CD14-positive monocyte (primary cell): ENCODE measurements at regions not wholly inside any gene's neighbourhood (a gene's known extent, or its start where the extent isn't known, plus 50 kb on each side); places are given as distances from the start of the nearest gene placed in this dataset.

ENCODE experiments used
- DNase-seq, 3 donors: peaks; one replicate each; pipeline ENCODE4 v3.0.0-alpha.2; 2011 to 2022
- H2AFZ ChIP-seq: 2 replicates; pipeline ENCODE4 v1.6.0; 2012; ENCODE audit warnings: mild to moderate bottlenecking, low read depth, low read length, inconsistent platforms; ENCODE audit not compliant: insufficient read depth, poor library complexity, severe bottlenecking
- H3K27ac ChIP-seq, 2 donors: 1 replicate in 1 of 2; 2 replicates in 1 of 2; pipeline ENCODE4 v1.5.1; 2012 to 2013; ENCODE audit warnings: low read length in 2 of 2, control low read depth in 1 of 2, inconsistent platforms in 1 of 2, low read depth in 1 of 2, mild to moderate bottlenecking in 1 of 2
- H3K27me3 ChIP-seq, 2 donors: one replicate each; pipeline versions ENCODE4 v1.6.0 to v1.6.1; 2011 to 2013; ENCODE audit warnings: low read length in 2 of 2; ENCODE audit not compliant: control insufficient read depth in 2 of 2, insufficient read depth in 2 of 2
- H3K36me3 ChIP-seq, 2 donors: replicated peaks in 1 of 2; 1 replicate in 1 of 2; 2 replicates in 1 of 2; pipeline versions ENCODE4 v1.5.1 to v1.6.1; 2012 to 2013; ENCODE audit warnings: low read length in 2 of 2, control low read depth in 1 of 2, inconsistent platforms in 1 of 2, mild to moderate bottlenecking in 1 of 2; ENCODE audit not compliant: insufficient read depth in 2 of 2, control insufficient read depth in 1 of 2
- H3K4me1 ChIP-seq, 2 donors: 1 replicate in 1 of 2; 2 replicates in 1 of 2; pipeline versions ENCODE4 v1.5.1 to v1.6.1; 2012 to 2013; ENCODE audit warnings: low read length in 2 of 2, control low read depth in 1 of 2, inconsistent platforms in 1 of 2, mild to moderate bottlenecking in 1 of 2, moderate library complexity in 1 of 2; ENCODE audit not compliant: insufficient read depth in 2 of 2, control insufficient read depth in 1 of 2
- H3K4me2 ChIP-seq: replicated peaks from 2 replicates; pipeline ENCODE3; 2012; ENCODE audit warnings: low read length, moderate library complexity, mild to moderate bottlenecking; ENCODE audit not compliant: poor library complexity, severe bottlenecking; ENCODE audit errors: extremely low read depth
- H3K4me3 ChIP-seq, 3 experiments: fragments of 200-600 bp in 1 of 3; sonication (generic) in 1 of 3; replicated peaks in 1 of 3; 1 replicate in 2 of 3; 2 replicates in 1 of 3; pipeline ENCODE4 v1.5.1; 2011 to 2013; ENCODE audit warnings: low read length in 3 of 3, mild to moderate bottlenecking in 3 of 3, control low read depth in 2 of 3, low read depth in 2 of 3, inconsistent platforms in 1 of 3, moderate library complexity in 1 of 3
- H3K79me2 ChIP-seq: 2 replicates; pipeline ENCODE4 v1.6.0; 2012; ENCODE audit warnings: mild to moderate bottlenecking, control low read depth, inconsistent platforms, low read length, moderate library complexity; ENCODE audit not compliant: insufficient read depth
- H3K9ac ChIP-seq: 2 replicates; pipeline ENCODE4 v1.6.0; 2017; ENCODE audit warnings: low read length, mild to moderate bottlenecking; ENCODE audit not compliant: insufficient read depth, poor library complexity, severe bottlenecking
- H3K9me3 ChIP-seq, 2 donors: replicated peaks in 1 of 2; 1 replicate in 1 of 2; 2 replicates in 1 of 2; pipeline versions ENCODE4 v1.5.1 to v1.6.1; 2012 to 2013; ENCODE audit warnings: low read length in 2 of 2, control low read depth in 1 of 2; ENCODE audit not compliant: control insufficient read depth in 1 of 2, insufficient read depth in 1 of 2
- H4K20me1 ChIP-seq: 2 replicates; pipeline ENCODE4 v1.6.0; 2012; ENCODE audit warnings: mild to moderate bottlenecking, low read length, control low read depth, moderate library complexity; ENCODE audit not compliant: insufficient read depth
- H3K27ac Mint-ChIP-seq, 7 donors: one replicate each; pipeline ENCODE4 v1.8.0; 2020; ENCODE audit warnings: mild to moderate bottlenecking in 7 of 7, mixed read lengths in 7 of 7, moderate library complexity in 6 of 7, inconsistent platforms in 2 of 7
- H3K27me3 Mint-ChIP-seq, 3 donors: one replicate each; pipeline ENCODE4 v1.8.0; 2021 to 2022; ENCODE audit warnings: low read depth in 3 of 3, mild to moderate bottlenecking in 3 of 3, mixed read lengths in 3 of 3, moderate library complexity in 3 of 3, inconsistent platforms in 1 of 3
- H3K36me3 Mint-ChIP-seq, 2 donors: one replicate each; pipeline ENCODE4 v1.8.0; 2020; ENCODE audit warnings: mixed read lengths in 2 of 2, inconsistent platforms in 1 of 2, mild to moderate bottlenecking in 1 of 2
- H3K4me1 Mint-ChIP-seq: one replicate; pipeline ENCODE4 v1.8.0; 2020; ENCODE audit warnings: mild to moderate bottlenecking, mixed read lengths
- H3K4me3 Mint-ChIP-seq, 2 donors: one replicate each; pipeline ENCODE4 v1.8.0; 2020; ENCODE audit warnings: mild to moderate bottlenecking in 2 of 2, mixed read lengths in 2 of 2, moderate library complexity in 1 of 2
- H3K9me3 Mint-ChIP-seq, 7 donors: one replicate each; pipeline ENCODE4 v1.8.0; 2020 to 2022; ENCODE audit warnings: mixed read lengths in 7 of 7, mild to moderate bottlenecking in 6 of 7, moderate library complexity in 6 of 7, inconsistent platforms in 2 of 7
- WGBS: methylation state at CpG from one replicate; pipeline ENCODE4 v1.1.5; 2013; ENCODE audit warnings: missing lambda C conversion rate; ENCODE audit not compliant: insufficient coverage; 5-methylcytosine and 5-hydroxymethylcytosine counted together
- intact Hi-C, 2 donors: fragments of 100-400 bp; cut with micrococcal nuclease; formaldehyde crosslinking; loops; one replicate each; pipeline versions ENCODE4 v1.15.0 to v1.15.1; 2023
- TF ChIP-seq, protein P1 (sequence below): fragments of 200-600 bp; IDR thresholded peaks from one replicate; pipeline ENCODE4 v1.8.0; 2022; ENCODE audit warnings: antibody characterized with exemption, mild to moderate bottlenecking

DNA sequence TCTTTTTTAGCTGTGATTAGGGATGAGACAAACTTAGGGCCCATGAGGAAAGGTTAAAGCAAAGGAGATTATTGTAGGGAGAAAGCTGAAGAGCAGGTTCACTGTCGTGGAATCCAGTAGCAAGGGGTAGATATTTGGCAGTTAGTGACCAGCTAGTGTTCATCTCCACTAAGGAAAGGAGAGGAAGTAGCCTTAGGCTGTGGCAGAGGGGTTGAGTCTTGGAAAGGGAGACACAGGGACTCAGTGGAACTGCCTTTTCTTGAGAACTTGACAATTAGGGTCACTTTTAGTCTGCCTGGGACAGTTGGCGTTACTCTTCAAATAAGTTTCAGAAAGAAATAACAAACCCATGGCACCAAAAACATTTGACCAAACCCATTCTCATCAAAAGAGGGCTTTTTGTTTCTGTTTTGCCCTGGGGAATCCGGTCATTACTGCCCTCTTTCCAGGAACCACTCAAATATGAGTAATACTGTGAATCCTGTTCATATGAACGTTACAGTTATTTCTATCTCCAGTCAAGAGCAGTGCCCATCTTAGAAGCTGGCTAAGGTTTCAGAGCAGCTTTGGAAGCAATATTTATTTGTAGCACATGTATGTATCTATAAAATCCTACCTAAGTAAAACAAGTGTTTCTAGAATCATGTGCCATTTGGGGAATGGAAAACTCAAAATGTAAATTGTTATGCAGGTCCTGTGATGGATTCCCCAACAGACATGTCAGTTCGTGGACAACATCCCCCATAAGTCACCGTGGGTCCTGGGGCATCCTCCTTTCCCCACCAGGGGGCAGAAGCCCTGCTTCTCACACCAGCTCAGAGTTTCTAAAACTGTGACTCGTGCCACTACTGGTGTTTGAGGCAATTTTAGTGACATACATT is 77.3 kb upstream of the PHLPP1 start:
- DNase-seq: peak; percentile 13 to 34 (median 32)
- no peak overlapping the region for H3K4me3 ChIP-seq
- H3K4me2 ChIP-seq: no peak overlapping the region
- H2AFZ ChIP-seq: no peak overlapping the region
- H3K9me3 ChIP-seq: no peaks in the 10 kb centered on the region
- H3K4me3 Mint-ChIP-seq: no peak overlapping the region
- H3K79me2 ChIP-seq: no peaks in the 10 kb centered on the region
- H3K36me3 Mint-ChIP-seq: no peaks in the 10 kb centered on the region
- WGBS: 100% methylated on average over 1 of the region's 7 CpGs
- no peaks in the 10 kb centered on the region for H3K4me1 Mint-ChIP-seq
- intact Hi-C loops: loop anchor here in 1 of 2 donors (10.0 kb wide), 1 partner anchor 347 kb away; no protein-coding TSS in a partner anchor
- no peak overlapping the region for H3K27ac ChIP-seq
- no peak overlapping the region for H3K9ac ChIP-seq
- TF ChIP-seq, protein P1, sequence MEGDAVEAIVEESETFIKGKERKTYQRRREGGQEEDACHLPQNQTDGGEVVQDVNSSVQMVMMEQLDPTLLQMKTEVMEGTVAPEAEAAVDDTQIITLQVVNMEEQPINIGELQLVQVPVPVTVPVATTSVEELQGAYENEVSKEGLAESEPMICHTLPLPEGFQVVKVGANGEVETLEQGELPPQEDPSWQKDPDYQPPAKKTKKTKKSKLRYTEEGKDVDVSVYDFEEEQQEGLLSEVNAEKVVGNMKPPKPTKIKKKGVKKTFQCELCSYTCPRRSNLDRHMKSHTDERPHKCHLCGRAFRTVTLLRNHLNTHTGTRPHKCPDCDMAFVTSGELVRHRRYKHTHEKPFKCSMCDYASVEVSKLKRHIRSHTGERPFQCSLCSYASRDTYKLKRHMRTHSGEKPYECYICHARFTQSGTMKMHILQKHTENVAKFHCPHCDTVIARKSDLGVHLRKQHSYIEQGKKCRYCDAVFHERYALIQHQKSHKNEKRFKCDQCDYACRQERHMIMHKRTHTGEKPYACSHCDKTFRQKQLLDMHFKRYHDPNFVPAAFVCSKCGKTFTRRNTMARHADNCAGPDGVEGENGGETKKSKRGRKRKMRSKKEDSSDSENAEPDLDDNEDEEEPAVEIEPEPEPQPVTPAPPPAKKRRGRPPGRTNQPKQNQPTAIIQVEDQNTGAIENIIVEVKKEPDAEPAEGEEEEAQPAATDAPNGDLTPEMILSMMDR: peak; percentile 85
- no peaks in the 10 kb centered on the region for H4K20me1 ChIP-seq
- no peaks in the 10 kb centered on the region for H3K4me1 ChIP-seq
- no peaks in the 10 kb centered on the region for H3K36me3 ChIP-seq
- H3K27me3 Mint-ChIP-seq: peaks cover 0 to 5% (median 2%) of the 10 kb centered on the region in 3 donors
- H3K9me3 Mint-ChIP-seq: peaks cover 0 to 2% (median 0%) of the 10 kb centered on the region in 7 donors
- no peaks in the 10 kb centered on the region for H3K27me3 ChIP-seq
- no peak overlapping the region for H3K27ac Mint-ChIP-seq

DNA sequence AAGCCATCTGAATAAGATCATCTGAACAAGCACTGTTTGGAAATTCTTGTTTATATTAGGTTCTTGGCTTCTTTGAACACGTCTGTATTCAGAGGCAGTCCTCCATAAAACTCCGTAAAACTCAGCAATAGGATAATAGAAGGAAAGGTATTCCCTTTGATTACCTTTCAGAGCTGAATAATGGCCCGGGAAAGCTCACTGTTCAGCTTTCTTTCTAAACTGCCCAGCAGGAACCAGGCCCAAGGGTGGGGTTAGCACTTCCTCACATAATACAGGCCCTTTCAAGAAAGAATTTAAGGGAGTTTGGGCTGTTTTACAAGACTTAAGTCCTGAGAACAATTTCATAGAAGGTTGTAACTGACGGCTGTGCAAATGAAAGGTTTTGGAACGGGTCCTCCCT is 72.2 kb upstream of the PHLPP1 start:
- Mint-ChIP-seq H3K27ac (no peak overlapping the region), H3K4me1 (no peaks in the 10 kb centered on the region), H3K36me3 (no peaks in the 10 kb centered on the region), H3K27me3 (peaks cover 0 to 5% (median 2%) of the 10 kb centered on the region in 3 donors), H3K4me3 (no peak overlapping the region), H3K9me3 (peaks cover 0 to 7% (median 0%) of the 10 kb centered on the region in 7 donors)
- Histone ChIP-seq H3K9ac (no peak overlapping the region), H3K4me1 (no peaks in the 10 kb centered on the region), H3K36me3 (no peaks in the 10 kb centered on the region), H3K9me3 (no peaks in the 10 kb centered on the region), H3K79me2 (no peaks in the 10 kb centered on the region), H3K4me3 (no peak overlapping the region), H3K4me2 (no peak overlapping the region), H2AFZ (no peak overlapping the region), H4K20me1 (no peaks in the 10 kb centered on the region), H3K27ac (no peak overlapping the region), H3K27me3 (no peaks in the 10 kb centered on the region)
- TF ChIP-seq, protein P1: no peak
- intact Hi-C loops: no loop called here
- no peak for DNase-seq
- 100% methylated on average over 2 of the region's 5 CpGs for WGBS
